GM23338 (cell line): ENCODE measurements at regions not wholly inside any gene's neighbourhood (a gene's known extent, or its start where the extent isn't known, plus 50 kb on each side); places are given as distances from the start of the nearest gene placed in this dataset.

Experiments
- EZH2 ChIP-seq: fragments of 200-600 bp; sonication (generic); IDR thresholded peaks from one replicate; pipeline ENCODE4 v1.8.0; 2017; ENCODE audit warnings: antibody characterized with exemption, mild to moderate bottlenecking, low read depth; ENCODE audit not compliant: unreplicated experiment
- JUNB ChIP-seq: IDR thresholded peaks from one replicate; pipeline ENCODE4 v1.6.1; 2016; ENCODE audit warnings: antibody characterized with exemption; ENCODE audit not compliant: unreplicated experiment
- ZNF114 ChIP-seq: fragments of 250-450 bp; sonication (Bioruptor Pico); IDR thresholded peaks from 2 replicates; pipeline ENCODE4 v1.5.0; 2020; ENCODE audit warnings: mild to moderate bottlenecking, moderate library complexity
- ZNF331 ChIP-seq: fragments of 250-450 bp; sonication (Bioruptor Pico); IDR thresholded peaks from 2 replicates; pipeline ENCODE4 v1.5.0; 2020; ENCODE audit warnings: low read depth, mild to moderate bottlenecking, moderate library complexity
- TF ChIP-seq, protein P1 (sequence below), 2 experiments: fragments of 200-600 bp in 1 of 2; sonication (generic) in 1 of 2; conservative IDR thresholded peaks; 2 replicates each; pipeline versions ENCODE4 v1.5.1 to v1.6.1; 2016 to 2017; ENCODE audit warnings: antibody characterized with exemption in 2 of 2, low read depth in 2 of 2, mild to moderate bottlenecking in 2 of 2, moderate library complexity in 1 of 2

- TF ChIP-seq, protein P1, sequence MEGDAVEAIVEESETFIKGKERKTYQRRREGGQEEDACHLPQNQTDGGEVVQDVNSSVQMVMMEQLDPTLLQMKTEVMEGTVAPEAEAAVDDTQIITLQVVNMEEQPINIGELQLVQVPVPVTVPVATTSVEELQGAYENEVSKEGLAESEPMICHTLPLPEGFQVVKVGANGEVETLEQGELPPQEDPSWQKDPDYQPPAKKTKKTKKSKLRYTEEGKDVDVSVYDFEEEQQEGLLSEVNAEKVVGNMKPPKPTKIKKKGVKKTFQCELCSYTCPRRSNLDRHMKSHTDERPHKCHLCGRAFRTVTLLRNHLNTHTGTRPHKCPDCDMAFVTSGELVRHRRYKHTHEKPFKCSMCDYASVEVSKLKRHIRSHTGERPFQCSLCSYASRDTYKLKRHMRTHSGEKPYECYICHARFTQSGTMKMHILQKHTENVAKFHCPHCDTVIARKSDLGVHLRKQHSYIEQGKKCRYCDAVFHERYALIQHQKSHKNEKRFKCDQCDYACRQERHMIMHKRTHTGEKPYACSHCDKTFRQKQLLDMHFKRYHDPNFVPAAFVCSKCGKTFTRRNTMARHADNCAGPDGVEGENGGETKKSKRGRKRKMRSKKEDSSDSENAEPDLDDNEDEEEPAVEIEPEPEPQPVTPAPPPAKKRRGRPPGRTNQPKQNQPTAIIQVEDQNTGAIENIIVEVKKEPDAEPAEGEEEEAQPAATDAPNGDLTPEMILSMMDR (conservative IDR thresholded peaks at IDR 0.05; ENCODE audit: low read depth in 2 of 2): no peak
- TF ChIP-seq ZNF114 (CRISPR knock-in tag): no peak
- TF ChIP-seq JUNB: no peak
- no peak for TF ChIP-seq EZH2
- TF ChIP-seq ZNF331 (CRISPR knock-in tag): no peak
These were observed 172.0 kb upstream of the MAGEB16 start for GRCh38 chrX:35626124-35626523.
